ENCODE measurements at regions not wholly inside any gene's neighbourhood (a gene's known extent, or its start where the extent isn't known, plus 50 kb on each side); places are given as distances from the start of the nearest gene placed in this dataset.
A peak's percentile ranks its signal among the peaks of the same experiment; 100 is the strongest.

- DNase-seq: peak; percentile 17
Observed at GRCh38 chr2:5035057-5035488, 657.1 kb upstream of the SOX11 start.

DNA sequence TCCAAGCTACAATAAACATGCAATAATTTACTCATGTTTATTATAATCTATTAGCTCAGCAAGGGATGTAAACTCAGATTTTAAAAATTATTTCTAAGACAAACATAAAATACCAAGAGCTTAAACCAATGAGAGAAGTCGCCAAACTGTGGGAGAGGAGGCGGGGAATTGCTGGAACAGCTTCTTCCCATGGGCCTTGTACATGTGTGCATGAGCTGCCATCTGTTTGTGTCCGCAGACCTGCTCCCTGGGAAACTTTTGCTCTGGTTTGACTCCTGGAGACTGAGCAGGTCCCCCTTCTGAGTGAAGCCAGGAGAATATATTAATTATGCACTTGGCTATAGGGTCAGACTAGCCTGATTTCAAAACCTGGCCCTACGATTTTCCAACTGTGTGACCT, 655.9 kb upstream of the SOX11 start:
- no peak for DNase-seq

DNA sequence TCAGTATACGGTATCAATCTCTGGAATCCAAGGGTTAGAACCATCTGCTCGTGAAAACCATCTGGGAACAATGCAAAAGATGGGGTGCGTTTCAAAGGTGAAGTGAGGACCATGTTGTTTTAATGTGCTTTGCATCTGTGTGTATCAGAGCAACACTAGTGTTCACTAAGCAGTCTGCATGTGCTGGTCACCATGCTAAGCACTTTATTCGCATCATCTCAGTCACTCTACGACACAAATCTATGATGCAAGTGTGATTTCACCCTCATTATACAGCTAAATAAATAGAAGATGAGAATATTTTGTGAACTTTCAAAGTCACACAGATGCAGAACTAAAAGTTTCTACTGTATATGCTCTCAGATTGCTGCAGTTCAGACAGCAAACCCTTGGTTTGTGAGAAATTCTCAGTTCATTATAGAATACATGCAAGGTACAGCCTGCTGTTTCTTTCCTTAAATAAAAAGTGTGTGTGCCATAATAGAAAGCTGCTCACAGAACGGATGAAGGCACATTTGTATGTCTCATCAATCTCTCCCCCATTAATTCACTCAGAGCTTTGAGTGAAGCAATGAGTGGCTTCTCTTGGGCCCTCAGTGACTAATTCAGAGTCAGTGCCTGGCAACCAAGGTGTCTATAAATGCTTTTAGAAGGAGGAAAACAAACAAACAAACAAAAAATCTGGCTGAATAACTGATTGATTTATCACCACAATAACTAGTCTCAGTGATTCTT, 652.8 kb upstream of the SOX11 start:
- DNase-seq: no peak

DNA sequence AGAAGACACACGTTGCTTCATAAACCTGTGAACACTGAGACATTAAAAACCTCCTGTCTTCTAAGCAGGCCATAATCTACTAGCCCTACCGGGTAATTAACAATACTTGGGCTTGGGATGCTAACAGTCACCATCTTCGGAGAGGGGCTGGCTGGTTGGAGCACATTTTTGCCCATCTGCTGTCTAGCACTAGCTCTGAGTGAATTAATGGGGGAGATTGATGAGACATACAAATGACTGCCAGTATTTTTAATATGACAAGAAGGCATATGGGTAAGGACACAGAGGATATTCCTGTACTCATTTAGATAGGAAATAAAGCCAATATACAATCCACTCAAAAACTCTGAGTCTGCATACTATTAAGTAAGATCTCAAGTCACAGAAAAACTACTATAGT, 651.6 kb upstream of the SOX11 start:
- DNase-seq: no peak

DNA sequence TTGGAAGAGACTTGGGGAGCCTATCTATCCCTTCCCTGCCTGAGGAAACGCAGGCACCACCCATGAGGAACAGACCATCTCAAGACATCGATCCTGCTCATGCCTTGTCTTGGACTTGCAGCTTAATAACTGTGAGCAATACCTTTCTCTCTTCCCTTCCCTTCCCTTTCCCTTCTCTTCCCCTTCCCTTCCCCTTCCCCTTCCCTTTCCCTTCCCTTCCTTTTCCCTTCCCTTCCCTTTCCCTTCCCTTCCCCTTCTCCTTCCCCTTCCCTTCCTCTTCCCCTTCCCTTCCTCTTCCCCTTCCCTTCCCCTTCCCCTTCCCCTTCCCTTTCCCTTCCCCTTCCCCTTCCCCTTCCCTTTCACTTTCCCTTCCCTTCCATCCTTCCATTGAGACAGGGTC, 650.7 kb upstream of the SOX11 start:
- DNase-seq: no peak

DNA sequence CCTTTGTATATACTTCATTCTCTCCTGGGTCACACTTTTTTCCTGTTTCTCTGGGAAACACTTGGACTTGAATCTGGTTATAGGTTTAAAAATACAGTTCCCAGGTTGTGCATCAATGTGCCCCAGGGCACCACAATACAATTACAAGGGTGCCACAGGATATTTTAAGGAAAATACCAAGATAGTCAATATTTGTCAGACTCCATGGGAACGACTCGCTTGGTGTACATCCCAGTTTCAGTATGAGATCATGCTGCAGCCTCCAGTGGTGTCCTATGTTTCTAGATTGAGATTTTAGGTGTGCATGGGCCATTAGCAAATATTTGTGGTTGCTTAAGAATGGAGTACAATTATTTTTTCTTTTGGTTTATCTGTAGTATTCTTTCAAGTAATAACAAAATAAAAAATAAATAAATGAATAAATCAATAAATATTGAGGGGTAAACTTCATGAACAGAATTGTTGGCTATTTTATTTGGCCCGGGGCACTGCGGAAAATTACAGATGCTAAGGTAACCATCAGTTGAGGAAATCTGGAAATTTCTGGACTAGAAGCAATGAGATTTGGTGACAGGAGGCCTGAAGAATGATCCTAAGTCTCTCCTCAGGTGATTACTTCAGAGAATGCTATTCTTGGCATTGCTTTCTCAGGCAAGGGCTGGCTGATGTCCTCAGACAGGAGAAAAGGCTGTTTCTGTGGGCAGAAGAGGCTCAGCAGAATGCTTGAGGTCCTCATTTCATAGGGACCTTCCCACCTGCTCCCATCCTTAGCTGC, 649.3 kb upstream of the SOX11 start:
- DNase-seq: no peak

- no peak for DNase-seq
Observed at GRCh38 chr2:5051300-5051699, 640.9 kb upstream of the SOX11 start.

DNA sequence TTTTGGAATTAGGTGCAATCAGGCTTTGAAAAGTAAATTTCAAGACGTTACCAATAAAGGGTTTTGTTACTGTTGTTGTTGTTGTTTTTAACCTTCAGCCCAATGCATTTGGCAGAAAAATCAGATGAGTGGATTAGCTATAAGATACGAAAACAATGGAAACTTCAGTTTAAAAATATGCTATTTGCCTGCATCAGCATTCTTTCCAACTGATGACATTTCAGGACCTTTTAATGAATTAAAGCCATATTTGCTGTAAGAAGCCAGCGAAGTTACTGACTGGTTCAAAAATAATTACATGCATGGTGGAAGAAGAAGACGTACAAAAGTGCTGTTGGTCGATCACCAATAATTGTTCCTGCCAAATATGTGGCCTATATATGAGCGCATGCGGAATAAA, 639.3 kb upstream of the SOX11 start:
- DNase-seq: no peak

DNA sequence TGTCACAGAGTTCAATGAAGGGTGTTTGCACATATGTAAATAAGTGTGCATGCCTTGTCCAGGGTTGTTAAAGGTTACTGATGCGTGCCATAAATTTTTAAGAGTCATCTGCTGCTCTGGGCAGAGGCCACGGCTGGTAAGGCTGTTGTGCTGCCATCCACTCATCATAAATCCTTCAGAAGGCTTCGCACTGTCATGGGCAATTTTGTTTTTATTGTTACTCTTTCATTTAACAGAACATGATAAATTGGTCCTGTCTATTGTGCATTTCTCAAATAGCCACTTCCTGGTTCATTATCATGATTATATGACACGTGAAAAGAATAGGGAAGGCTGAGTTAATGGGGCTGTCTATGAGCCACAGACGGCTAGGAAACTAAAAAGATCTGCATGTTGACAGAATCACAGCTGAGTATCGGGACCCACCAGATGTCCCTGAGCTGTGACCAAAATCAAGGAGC, 634.3 kb upstream of the SOX11 start:
- DNase-seq: peak; percentile 96

DNA sequence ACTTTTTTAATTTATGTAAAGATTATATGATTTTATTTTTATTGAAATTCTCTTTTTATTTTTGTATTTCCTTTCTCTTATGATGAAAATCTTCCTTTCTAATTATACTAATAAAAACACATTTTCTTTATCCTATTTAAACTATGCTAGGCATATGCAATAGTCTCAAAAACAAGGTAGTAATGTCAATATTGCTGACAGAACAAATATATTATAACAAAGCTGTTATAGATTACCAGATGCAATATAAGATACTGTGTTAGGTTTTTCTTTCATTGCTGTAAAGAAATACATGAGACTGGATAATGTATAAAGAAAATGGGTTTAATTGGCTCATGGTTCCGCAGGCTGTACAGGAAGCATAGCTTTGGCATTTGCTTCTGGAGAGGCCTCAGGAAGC, 631.2 kb upstream of the SOX11 start:
- no peak for DNase-seq

- no peak for DNase-seq
Observed at GRCh38 chr2:5064687-5065086, 627.5 kb upstream of the SOX11 start.

- DNase-seq: no peak
Observed at GRCh38 chr2:5067816-5068215, 624.4 kb upstream of the SOX11 start.

DNA sequence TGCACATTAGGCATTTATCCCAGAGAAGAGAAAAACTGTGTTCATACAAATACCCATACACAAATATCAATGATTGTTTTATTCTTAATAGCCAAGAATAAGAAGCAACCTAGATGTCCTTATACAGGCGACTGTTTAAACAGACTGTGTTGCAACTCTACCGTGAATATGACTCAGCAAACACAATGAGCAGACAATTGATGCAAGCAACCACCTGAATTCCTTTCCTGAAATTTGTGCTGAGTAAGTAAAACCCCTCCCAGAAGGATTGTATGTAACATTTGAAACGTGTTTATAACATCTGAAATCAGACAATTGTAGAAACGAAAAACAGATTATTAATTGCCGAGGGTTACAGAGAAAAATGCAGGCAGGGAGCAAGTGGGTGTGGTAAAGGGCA, 621.9 kb upstream of the SOX11 start:
- DNase-seq: peak; percentile 36

DNA sequence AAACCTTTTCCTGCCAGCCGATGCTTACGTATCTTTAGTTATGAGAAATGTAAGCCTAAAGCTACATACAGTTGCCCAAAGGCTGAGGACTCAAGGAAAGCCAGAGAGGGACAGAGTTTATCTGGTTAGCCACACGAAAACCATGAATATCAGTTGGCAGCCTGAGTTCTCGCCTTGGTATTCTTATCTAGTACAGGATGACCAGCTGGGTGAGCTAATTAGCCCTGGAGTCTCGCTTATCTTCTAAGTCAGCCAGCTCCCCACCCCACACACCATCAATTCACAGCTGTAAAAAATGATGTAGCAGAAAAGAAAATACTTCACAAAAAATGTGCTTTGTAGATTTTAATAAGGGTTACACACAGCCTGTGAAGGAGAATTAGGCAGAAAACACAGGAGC, 617.5 kb upstream of the SOX11 start:
- DNase-seq: no peak

DNA sequence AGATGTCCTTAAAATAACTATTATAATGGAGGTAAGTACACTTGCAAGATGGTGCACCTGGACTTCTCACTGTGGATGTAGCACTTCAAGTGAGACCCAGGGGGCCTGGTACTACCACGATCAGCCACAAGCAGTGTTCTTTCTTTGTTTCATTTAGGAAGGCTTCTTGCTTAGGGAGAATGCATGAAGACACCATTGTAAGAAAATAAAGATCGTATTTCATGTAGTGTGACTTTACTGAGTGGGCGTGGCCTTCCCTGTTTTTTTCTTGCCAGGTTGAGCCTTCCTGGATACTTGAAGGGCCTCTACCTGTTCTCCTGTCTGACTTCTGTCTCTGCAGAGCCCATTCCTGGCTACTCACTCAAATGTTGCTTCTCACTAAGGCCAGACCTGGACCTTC, 615.6 kb upstream of the SOX11 start:
- peak; percentile 8 for DNase-seq

DNA sequence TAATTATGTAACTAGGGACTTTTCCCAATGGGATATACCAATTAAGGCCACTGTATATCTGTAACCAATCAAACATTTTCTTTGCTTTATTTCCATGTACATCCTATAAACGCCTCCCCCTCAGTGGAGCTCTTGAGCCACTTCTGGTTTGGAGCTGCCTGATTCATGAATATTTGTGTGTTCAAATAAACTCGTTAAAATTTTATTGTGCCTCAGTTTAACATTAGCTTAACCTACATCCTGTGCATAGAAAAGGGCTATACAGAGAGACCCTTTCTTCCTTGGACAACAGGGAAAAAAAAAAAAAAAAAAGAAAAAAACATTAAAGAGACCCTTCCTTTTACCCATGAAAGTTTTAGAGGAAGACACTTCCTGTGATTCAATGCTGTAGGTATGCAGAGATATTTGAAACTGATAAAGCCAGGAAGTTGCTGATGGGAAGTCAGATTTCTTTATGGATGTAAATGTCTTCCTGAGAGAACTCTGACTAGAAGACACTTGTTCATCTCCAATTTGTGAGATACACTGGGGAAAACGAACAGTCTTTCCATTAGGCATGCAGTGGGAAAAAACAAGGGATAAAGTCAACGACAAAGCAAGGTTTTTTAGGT, 614.6 kb upstream of the SOX11 start:
- DNase-seq: no peak

DNA sequence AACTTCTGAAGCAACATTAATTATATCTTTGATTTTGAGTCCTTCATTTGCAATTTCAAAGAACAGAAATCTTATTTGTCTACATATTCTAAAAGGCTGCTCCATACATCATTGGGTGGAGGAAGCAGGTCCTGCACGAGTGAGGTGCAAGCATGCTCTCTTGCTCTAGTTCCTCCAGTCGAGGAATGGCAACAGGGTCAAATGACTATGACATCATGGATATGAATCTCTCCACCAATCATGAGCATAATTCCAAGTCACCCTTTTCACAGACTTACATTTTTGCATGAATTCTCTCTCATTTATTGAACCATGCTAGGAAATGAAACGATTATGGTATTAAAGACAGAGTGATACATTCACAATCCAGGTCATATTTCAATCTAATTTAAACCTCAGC, 608.8 kb upstream of the SOX11 start:
- DNase-seq: no peak

- no peak for DNase-seq
Observed at GRCh38 chr2:5089409-5089808, 602.8 kb upstream of the SOX11 start.

DNA sequence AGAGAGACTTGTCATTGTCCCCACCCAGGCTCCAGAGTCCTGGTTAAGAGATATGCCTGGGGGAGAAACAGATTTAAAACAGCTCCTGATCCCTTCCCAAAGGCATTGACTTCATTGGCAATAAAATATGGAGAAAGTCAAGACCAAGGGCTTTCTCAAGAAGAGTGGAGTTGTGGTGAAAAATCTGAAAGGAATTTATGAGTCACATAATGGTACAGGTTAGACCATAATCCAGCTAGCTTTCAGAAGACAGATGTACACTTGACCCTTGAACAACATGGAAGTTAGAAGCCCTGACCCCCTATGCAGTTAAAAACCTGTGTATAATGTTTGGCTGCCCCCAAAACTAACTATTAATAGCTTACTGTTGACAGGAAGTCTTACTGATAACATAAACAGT, 599.1 kb upstream of the SOX11 start:
- no peak for DNase-seq

- no peak for DNase-seq
Observed at GRCh38 chr2:5093518-5093917, 598.7 kb upstream of the SOX11 start.

GRCh38 chr2:5094192-5094591, 598.0 kb upstream of the SOX11 start:
- no peak for DNase-seq

GRCh38 chr2:5098286-5098685, 593.9 kb upstream of the SOX11 start:
- DNase-seq: no peak

GRCh38 chr2:5102823-5103222, 589.4 kb upstream of the SOX11 start:
- DNase-seq: no peak

GRCh38 chr2:5111581-5111980, 580.6 kb upstream of the SOX11 start:
- no peak for DNase-seq
